NB4 (cell line): ENCODE measurements at regions not wholly inside any gene's neighbourhood (a gene's known extent, or its start where the extent isn't known, plus 50 kb on each side); places are given as distances from the start of the nearest gene placed in this dataset.

Experiments used
- CTCF ChIP-seq: IDR thresholded peaks from one replicate; pipeline ENCODE4 v1.5.1; 2012; ENCODE audit warnings: low read depth, low read length
- POLR2A ChIP-seq: IDR thresholded peaks from 2 replicates; pipeline ENCODE4 v1.6.1; 2011; ENCODE audit warnings: mild to moderate bottlenecking; ENCODE audit not compliant: insufficient read length; ENCODE audit errors: extremely low read depth

- TF ChIP-seq CTCF, result no peak
- no peak for TF ChIP-seq POLR2A
These were observed 317.3 kb downstream of the TLE3 start for GRCh38 chr15:69780374-69780773.
